ENCODE measurements at regions not wholly inside any gene's neighbourhood (a gene's known extent, or its start where the extent isn't known, plus 50 kb on each side); places are given as distances from the start of the nearest gene placed in this dataset.

- Histone ChIP-seq H3K4me3 (no peak overlapping the region), H3K27me3 (no peaks in the 10 kb centered on the region), H3K36me3 (no peaks in the 10 kb centered on the region), H3K27ac (no peak overlapping the region), H3K4me1 (no peaks in the 10 kb centered on the region), H3K9me3 (no peaks in the 10 kb centered on the region)
- TF ChIP-seq CTCF (IDR thresholded peaks at IDR 0.05) = no peak
- DNase-seq (ENCODE audit: low spot score) = no peak
These were observed 302.4 kb downstream of the MN1 start for GRCh38 chr22:27499121-27499520.

- TF ChIP-seq CTCF (IDR thresholded peaks at IDR 0.05) = no peak
- no peak for DNase-seq (ENCODE audit: low spot score)
- no peaks in the 10 kb centered on the region for H3K4me1 ChIP-seq
- H3K36me3 ChIP-seq = no peaks in the 10 kb centered on the region
- H3K27me3 ChIP-seq = no peaks in the 10 kb centered on the region
- no peak overlapping the region for H3K4me3 ChIP-seq
- no peaks in the 10 kb centered on the region for H3K9me3 ChIP-seq
- no peak overlapping the region for H3K27ac ChIP-seq
These were observed 300.2 kb downstream of the MN1 start for GRCh38 chr22:27501191-27501936.

DNA sequence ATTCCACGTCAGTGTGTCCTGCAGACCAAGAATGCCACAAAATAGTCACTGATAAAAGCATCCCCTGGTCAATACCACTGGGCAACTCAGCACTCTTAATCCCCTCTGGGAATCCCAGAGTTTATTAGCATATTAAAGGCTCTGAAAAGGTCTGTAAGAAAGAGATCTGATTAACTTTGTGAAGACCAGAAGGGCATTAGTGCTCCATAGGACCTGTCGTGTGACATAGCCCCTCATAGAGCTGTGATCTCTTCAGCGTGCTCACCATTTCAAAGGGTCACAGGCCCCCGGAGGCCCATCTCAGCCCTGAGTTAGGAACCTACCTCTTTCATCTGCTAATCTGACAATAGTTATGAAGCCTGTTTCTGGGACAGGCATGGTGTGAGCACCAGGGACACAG is 299.2 kb downstream of the MN1 start:
- no peaks in the 10 kb centered on the region for H3K27me3 ChIP-seq
- no peak overlapping the region for H3K27ac ChIP-seq
- no peak overlapping the region for H3K4me3 ChIP-seq
- H3K9me3 ChIP-seq = no peaks in the 10 kb centered on the region
- no peak for TF ChIP-seq CTCF (IDR thresholded peaks at IDR 0.05)
- peaks cover 0 to 7% of the 10 kb centered on the region in 2 donors for H3K4me1 ChIP-seq
- no peak for DNase-seq (ENCODE audit: low spot score)
- no peaks in the 10 kb centered on the region for H3K36me3 ChIP-seq

DNA sequence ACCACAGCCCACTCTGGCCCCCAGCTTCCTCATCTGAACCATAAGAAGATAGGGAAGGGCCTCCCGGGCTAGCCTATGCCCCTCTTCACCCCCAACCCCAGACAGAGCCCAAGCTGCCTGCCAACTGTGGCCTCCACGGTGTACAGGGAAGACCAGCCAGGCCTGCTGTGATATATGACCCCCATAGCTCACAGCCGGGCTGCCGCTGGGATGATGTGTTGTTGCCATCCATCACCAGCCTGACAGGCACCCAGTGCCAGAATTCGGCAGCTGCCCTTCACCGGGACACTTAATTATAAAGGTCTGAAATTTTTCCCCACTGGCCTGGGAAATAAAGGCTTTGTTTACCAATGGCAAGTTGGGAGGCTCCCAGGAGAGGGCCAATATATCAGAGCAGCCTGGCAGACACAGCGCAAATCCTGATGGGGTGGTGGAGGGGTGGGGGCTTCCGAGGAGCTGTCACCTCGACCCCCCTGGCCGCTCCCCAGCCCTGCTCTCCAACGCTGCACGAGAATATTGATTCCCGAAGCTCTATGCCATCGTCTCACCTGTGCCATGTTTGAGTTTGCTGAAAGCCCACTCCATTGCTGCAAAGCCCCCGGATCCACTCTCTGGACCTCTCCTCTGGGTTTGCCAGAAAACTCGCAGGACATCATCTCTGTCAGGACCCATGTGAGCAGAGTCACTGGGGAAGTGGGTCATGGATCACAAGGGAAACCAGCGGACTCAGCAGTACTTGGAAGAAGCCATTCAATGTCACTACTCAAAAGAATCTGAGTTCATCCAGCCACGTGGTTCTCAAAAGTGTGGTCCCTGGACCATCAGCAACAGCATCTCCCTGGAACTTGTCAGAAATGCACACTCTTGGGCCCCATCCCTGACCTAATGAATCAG is 296.9 kb downstream of the MN1 start:
- Histone ChIP-seq H3K4me1 (peaks cover 0 to 7% of the 10 kb centered on the region in 2 donors), H3K9me3 (peaks cover 0 to 8% of the 10 kb centered on the region in 2 donors), H3K27me3 (no peaks in the 10 kb centered on the region), H3K27ac (no peak overlapping the region), H3K36me3 (no peaks in the 10 kb centered on the region), H3K4me3 (no peak overlapping the region)
- DNase-seq (ENCODE audit: low spot score) = no peak
- TF ChIP-seq CTCF (IDR thresholded peaks at IDR 0.05) = no peak

DNA sequence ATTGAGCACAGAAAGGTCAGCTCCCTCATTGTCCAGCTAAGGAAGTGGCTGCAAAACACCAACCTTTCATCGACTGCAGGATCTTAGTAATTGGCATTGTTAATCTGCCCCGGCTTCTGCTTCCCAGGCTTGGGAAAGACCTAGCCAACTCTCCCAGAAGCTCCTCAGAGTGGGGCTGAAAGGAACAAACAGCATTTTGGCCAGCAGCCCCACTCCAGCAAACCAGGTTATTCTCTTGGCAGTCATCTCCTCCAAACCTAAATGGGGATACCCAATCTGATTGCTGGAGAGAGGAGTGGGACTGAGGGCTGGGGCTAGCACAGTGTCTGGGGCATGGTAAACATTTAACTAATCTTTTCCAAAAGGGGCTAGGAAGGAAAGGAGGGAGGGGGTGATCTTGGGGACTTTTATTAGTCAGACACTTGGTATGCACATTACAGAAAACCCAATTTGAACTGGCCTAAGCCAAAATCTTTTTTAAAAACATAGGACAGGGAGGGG is 294.4 kb downstream of the MN1 start:
- no peaks in the 10 kb centered on the region for H3K36me3 ChIP-seq
- peaks cover 0 to 12% of the 10 kb centered on the region in 2 donors for H3K4me1 ChIP-seq
- H3K27ac ChIP-seq = no peak overlapping the region
- DNase-seq (ENCODE audit: low spot score) = no peak
- no peaks in the 10 kb centered on the region for H3K27me3 ChIP-seq
- H3K9me3 ChIP-seq = peaks cover 0 to 8% of the 10 kb centered on the region in 2 donors
- no peak for TF ChIP-seq CTCF (IDR thresholded peaks at IDR 0.05)
- no peak overlapping the region for H3K4me3 ChIP-seq

Data from right atrium auricular region (tissue), 2 donors.